ENCODE measurements at regions not wholly inside any gene's neighbourhood (a gene's known extent, or its start where the extent isn't known, plus 50 kb on each side); places are given as distances from the start of the nearest gene placed in this dataset.

DNA sequence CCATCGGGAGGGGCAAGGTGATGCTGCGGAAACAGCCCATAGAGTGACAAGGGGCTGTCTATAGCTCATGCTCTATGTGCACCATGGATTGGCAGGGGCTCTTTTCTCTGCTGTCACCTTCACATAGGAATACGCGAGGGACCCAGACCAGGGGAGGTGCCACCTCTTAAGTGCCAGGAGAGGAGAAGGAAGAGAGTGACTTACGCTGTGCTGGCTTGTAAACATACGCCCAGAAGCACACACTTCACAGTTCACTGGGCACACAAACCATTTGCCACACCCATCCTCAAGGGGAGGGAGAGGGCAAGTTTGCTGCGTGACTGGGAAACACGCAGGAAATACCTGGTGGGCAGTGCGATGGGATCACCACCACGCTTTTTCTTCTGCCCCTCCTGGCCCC lies 65.1 kb upstream of the GPR45 start:
- TF ChIP-seq, protein P1, sequence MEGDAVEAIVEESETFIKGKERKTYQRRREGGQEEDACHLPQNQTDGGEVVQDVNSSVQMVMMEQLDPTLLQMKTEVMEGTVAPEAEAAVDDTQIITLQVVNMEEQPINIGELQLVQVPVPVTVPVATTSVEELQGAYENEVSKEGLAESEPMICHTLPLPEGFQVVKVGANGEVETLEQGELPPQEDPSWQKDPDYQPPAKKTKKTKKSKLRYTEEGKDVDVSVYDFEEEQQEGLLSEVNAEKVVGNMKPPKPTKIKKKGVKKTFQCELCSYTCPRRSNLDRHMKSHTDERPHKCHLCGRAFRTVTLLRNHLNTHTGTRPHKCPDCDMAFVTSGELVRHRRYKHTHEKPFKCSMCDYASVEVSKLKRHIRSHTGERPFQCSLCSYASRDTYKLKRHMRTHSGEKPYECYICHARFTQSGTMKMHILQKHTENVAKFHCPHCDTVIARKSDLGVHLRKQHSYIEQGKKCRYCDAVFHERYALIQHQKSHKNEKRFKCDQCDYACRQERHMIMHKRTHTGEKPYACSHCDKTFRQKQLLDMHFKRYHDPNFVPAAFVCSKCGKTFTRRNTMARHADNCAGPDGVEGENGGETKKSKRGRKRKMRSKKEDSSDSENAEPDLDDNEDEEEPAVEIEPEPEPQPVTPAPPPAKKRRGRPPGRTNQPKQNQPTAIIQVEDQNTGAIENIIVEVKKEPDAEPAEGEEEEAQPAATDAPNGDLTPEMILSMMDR (IDR thresholded peaks at IDR 0.05; ENCODE audit: low read depth, low read length) = no peak
- no peak for DNase-seq (ENCODE audit: low read depth in 2 of 2)

DNA sequence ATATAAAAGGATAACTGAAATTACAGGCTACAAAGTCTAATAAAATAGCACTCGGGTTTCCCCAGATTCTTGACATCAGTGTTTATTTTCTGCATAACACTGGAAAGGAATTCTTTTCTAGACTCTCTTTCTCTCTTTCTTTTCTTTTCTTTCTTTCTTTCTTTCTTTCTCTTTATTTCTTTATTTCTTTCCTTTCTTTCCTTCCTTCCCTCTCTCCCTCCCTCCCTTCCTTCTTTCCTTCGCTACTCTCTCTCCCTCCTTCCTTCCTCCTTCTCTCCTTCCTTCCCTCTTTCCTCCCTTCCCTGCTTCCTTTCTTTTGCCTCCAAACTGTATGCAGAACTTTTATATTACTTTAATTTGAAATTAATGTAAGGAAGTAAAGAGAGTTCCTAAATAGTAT lies 64.5 kb upstream of the GPR45 start:
- no peak overlapping the region for H3K4me3 ChIP-seq (replicated peaks in 1 of 2; ENCODE audit: low read depth in 2 of 2, low read length in 2 of 2)
- DNase-seq (ENCODE audit: low read depth in 2 of 2) = no peak
- TF ChIP-seq, protein P1 (IDR thresholded peaks at IDR 0.05; ENCODE audit: low read depth, low read length) = no peak

More for the DNA sequence above, 65.1 kb upstream of the GPR45 start:
- no peak overlapping the region for H3K4me3 ChIP-seq (replicated peaks in 1 of 2; ENCODE audit: low read depth in 2 of 2, low read length in 2 of 2)

DNA sequence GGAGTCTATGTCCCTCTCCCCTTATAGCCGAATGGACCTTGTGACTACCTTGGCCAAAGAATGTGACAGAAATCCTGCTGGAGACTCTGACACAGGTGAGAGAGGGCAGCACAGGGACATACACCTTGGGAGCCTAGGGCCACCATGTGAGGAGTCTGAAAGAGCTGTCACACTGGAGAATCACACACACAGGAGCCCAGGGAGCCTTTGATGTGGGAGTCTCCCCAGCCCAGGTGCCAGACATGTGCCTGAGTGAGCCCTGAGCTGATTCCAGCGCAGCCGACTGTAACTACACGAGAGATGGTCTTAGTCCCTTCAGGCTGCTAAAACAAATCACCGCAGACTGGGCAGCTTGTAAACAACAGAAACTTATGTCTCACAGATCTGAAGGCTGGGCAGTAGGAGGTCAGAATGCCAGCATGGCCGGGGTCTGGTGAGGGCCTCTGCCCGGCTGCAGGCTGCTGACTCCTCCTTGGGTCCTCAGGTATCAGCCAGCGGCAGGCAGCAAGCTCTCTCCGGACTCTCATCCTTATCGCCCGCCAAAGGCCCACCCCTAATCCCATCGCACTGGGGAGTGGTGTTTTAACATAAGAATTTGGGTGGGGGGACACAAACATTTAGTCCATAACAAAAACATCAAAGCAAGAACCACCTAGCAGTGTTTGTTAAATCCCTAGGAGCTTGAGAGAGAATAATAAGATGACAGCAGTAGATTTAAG lies 63.8 kb upstream of the GPR45 start:
- TF ChIP-seq, protein P1 (IDR thresholded peaks at IDR 0.05; ENCODE audit: low read depth, low read length) = no peak
- H3K4me3 ChIP-seq (replicated peaks in 1 of 2; ENCODE audit: low read depth in 2 of 2, low read length in 2 of 2) = no peak overlapping the region
- no peak for DNase-seq (ENCODE audit: low read depth in 2 of 2)

DNA sequence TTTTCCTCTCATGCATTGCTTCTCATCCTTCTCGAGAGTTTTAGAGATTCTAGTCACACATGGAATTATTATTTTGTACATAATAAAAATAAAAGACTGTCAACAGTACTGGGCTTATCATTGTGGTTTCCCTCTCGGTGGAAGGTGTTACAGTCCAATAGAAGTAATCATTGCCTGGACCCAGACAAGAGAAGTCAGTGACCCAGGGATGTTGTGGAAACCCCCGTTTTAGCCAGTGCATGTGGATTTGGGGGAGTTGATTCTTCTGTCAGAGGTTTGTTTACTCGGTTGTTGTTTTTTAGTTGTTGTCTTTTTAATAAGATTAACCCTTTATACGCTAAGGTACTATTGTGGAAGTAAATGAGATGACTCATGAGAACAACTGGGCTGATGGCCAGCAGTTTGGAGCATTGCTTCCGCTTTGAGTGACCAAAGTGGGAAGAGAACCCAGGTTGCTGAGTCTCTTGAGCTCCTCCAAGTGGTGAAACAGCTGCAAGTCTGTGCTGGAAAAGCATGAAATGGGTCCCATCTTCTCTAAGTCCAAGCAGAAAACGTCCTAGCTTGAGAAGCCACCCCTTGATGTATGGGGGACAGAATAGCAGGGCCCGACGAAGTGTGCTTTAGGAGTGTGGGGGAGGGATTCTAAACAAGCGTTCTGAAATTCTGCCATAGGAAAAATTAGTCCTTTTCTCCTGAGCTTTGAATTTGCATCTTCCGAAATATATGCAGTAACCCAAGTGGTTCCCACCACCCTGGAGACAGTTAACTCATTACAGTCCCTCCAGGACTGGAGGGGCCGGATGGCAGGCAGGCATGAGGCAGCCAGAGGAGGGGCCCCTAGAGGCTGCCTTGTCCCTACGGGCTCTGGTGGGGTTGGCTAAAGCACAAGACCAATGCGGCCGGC lies 61.8 kb upstream of the GPR45 start:
- DNase-seq (ENCODE audit: low read depth in 2 of 2) = peak; percentile 76 to 84
- H3K4me3 ChIP-seq (replicated peaks in 1 of 2; ENCODE audit: low read depth in 2 of 2, low read length in 2 of 2) = no peak overlapping the region
- TF ChIP-seq, protein P1 (IDR thresholded peaks at IDR 0.05; ENCODE audit: low read depth, low read length) = peak; percentile 66

DNA sequence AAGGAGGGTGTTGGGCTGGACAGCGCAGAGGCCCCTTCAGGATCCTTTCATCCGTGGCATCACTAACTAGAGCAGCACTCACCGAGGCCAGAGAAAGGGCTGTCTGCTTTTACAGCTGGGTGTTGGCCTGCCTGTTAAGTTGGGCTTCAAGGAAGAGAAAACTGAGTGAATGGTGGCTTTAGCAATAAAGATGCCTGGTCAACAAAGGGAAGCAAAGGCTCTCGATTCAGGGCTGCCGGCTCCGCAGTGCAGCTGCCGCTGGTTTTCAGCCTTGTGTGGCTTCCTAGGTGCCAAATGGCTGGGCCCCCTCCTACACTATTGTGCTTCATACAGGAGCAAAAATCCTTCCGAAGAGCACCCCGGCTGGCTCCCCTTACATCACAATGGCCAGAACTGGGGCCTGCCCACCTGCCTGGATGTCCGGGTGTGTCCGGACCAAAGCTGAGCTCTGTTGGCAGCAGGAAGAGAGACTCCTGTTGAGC lies 61.0 kb upstream of the GPR45 start:
- DNase-seq (ENCODE audit: low read depth in 2 of 2) = no peak
- TF ChIP-seq, protein P1 (IDR thresholded peaks at IDR 0.05; ENCODE audit: low read depth, low read length) = no peak
- H3K4me3 ChIP-seq (replicated peaks in 1 of 2; ENCODE audit: low read depth in 2 of 2, low read length in 2 of 2) = no peak overlapping the region

DNA sequence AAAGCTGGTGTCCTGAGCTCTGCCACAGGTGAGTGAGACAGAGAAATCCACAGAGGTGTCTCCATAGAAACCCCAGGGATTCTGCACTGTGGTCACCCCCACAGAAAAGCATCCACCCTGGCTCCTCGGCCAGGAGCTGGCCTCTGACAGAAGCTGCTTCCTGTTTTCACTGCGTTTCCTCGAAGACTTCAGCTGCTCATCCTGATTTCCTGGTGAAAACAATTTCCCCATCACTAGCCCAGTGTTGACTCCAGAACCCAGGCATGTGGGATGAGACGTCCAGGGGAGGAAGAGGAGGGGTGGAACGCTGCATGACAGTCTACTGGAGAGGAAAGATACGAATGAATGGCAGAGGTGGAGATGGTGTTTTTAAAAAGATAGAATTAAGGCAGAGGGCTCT lies 60.3 kb upstream of the GPR45 start:
- H3K4me3 ChIP-seq (replicated peaks in 1 of 2; ENCODE audit: low read depth in 2 of 2, low read length in 2 of 2) = no peak overlapping the region
- TF ChIP-seq, protein P1 (IDR thresholded peaks at IDR 0.05; ENCODE audit: low read depth, low read length) = no peak
- DNase-seq (ENCODE audit: low read depth in 2 of 2) = no peak
